ENCODE measurements at regions not wholly inside any gene's neighbourhood (a gene's known extent, or its start where the extent isn't known, plus 50 kb on each side); places are given as distances from the start of the nearest gene placed in this dataset.

DNA sequence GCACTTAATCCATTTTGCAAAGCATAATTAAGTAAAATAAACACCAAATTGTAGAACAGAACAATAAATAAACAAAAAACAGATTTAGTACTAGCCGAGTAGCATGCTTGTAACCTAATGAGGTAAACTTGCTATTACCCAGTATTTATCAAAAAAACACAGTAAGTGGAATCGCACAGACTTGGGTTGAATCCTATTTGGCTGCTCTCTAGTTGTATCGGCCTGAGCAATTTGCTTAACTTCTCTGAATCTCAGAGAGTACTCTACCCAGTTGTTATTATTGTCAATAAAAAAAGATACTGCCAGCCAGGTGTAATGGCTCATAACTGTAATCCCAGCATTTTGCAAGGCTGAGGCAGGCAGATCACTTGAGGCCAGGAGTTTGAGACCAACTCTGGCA is 664.3 kb downstream of the ADGRL2 start:
- no peak for DNase-seq (ENCODE audit: low read depth)
- H3K4me3 ChIP-seq (ENCODE audit: low read depth, low read length): no peak overlapping the region
- TF ChIP-seq, protein P1, sequence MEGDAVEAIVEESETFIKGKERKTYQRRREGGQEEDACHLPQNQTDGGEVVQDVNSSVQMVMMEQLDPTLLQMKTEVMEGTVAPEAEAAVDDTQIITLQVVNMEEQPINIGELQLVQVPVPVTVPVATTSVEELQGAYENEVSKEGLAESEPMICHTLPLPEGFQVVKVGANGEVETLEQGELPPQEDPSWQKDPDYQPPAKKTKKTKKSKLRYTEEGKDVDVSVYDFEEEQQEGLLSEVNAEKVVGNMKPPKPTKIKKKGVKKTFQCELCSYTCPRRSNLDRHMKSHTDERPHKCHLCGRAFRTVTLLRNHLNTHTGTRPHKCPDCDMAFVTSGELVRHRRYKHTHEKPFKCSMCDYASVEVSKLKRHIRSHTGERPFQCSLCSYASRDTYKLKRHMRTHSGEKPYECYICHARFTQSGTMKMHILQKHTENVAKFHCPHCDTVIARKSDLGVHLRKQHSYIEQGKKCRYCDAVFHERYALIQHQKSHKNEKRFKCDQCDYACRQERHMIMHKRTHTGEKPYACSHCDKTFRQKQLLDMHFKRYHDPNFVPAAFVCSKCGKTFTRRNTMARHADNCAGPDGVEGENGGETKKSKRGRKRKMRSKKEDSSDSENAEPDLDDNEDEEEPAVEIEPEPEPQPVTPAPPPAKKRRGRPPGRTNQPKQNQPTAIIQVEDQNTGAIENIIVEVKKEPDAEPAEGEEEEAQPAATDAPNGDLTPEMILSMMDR (IDR thresholded peaks at IDR 0.05; ENCODE audit: low read depth, low read length, missing control alignments): no peak

DNA sequence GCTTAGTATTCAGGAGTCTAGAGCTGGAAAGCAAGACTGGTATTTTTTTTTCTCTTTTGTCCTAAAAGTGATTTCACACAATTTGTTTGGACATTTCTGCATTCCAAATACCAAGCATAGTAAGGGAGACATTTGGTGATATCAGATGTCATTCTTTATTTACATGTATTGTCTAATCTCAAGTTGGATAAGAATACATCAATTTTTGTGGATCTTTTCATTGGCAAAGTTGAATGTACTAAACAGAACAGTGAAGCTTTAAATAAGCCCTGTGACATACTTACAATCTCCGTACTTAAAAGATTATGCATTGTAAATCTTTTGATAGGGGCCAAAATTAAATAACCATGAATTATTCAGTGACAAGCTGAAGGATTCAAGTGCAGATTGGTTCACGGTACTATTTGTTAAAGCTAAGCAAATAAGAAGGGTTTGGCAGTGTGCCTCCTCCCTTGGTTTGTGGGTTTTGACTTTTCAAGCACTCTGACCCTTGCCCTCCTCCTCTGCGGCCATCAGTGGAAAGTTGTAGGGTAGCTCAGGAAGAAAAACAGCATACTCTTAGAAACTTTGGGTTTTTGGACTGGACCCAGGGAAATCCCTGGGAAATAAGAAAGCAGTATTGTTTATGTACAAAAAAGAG is 663.7 kb downstream of the ADGRL2 start:
- no peak for DNase-seq (ENCODE audit: low read depth)
- no peak overlapping the region for H3K4me3 ChIP-seq (ENCODE audit: low read depth, low read length)
- TF ChIP-seq, protein P1 (IDR thresholded peaks at IDR 0.05; ENCODE audit: low read depth, low read length, missing control alignments): no peak

DNA sequence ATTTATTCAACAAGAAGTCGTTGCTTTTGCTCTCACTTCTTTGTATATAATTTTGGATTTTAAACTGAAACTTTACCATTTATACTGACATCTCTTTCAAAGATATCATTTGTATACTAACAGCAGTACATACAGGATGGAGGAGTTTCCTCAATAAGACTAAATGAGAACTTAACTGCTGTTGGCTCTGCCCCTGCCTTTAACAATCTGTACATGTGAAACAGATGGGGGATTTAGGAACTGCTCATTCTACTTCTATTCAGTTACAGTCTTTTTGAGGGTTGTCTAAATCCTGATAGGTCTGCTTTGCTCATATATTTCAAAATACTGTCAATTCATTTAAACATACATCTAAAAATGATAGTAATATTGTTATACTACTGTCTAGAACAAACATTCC is 663.2 kb downstream of the ADGRL2 start:
- TF ChIP-seq, protein P1 (IDR thresholded peaks at IDR 0.05; ENCODE audit: low read depth, low read length, missing control alignments): no peak
- no peak for DNase-seq (ENCODE audit: low read depth)
- H3K4me3 ChIP-seq (ENCODE audit: low read depth, low read length): no peak overlapping the region

DNA sequence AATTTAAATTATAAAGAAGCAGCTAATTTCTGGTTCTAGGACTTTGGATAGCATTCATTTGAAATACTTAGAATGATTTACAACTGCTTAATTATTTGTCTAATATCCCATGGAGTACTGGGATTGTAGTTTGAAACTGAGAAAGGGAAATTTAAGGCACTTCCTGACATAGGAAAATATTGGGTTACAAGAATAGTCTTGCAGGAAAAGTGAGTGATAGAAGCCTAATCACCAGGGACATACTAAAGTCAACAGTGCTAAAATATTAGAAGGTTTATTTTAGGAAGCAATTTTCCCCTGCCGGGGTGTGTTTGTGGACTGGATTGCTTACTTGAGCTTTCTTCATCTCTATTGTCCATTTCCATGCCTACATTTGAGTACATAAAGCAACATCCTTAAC is 661.6 kb downstream of the ADGRL2 start:
- TF ChIP-seq, protein P1 (IDR thresholded peaks at IDR 0.05; ENCODE audit: low read depth, low read length, missing control alignments): no peak
- no peak overlapping the region for H3K4me3 ChIP-seq (ENCODE audit: low read depth, low read length)
- DNase-seq (ENCODE audit: low read depth): no peak

DNA sequence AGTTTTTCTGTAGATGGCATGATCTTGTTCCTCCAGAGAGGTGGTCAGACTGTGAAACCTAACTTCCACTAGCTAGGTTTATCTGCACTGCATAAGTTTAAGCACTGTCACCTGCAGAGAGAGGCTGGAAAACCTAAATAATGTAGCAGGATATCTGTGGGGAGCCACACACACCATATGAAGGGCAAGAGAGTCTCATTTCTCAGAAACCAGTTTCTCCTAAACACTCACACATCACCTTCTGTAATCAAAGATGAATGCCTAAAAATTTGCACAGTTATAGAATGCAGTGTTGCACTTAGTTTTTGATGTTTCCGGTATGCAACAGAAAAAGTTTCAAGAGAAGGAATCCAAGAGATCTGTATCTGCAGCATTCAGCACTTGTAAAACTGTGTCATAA is 654.6 kb downstream of the ADGRL2 start:
- DNase-seq (ENCODE audit: low read depth): no peak
- H3K4me3 ChIP-seq (ENCODE audit: low read depth, low read length): no peak overlapping the region
- TF ChIP-seq, protein P1 (IDR thresholded peaks at IDR 0.05; ENCODE audit: low read depth, low read length, missing control alignments): no peak

DNA sequence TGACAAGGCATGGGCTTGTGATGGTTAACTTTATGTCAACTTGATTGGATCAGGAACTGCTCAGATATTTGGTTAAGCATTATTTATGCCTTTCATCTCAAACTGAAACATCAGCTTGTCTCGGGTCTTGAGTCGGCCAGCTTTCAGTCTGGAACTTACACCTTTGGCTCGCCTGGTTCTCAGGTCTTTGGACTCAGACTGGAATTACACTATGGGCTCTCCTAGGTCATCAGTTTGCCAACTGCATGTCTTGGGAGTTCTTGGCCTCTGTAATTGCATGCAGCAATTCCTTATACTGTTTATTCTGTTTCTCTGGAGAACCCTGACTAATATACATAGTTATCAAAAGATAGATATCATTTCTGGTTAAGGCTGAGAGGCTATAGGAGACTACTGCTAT is 653.7 kb downstream of the ADGRL2 start:
- H3K4me3 ChIP-seq (ENCODE audit: low read depth, low read length): no peak overlapping the region

More for the DNA sequence above, 653.7 kb downstream of the ADGRL2 start:
- DNase-seq (ENCODE audit: low read depth): no peak
- TF ChIP-seq, protein P1 (IDR thresholded peaks at IDR 0.05; ENCODE audit: low read depth, low read length, missing control alignments): no peak

Measured in GM12864 (cell line).